IMR-90 (cell line): ENCODE measurements at regions not wholly inside any gene's neighbourhood (a gene's known extent, or its start where the extent isn't known, plus 50 kb on each side); places are given as distances from the start of the nearest gene placed in this dataset.
A peak's percentile ranks its signal among the peaks of the same experiment; 100 is the strongest.

Experiments used
- ATAC-seq: fragments of 200-7000 bp; cut with Tn5 transposase; 2 replicates; pipeline ENCODE4 v1.9.1; 2020; ENCODE audit warnings: low read depth, mild to moderate bottlenecking, moderate library complexity
- BruUV-seq: library from RNA; stranded (reverse); fragments of 400-500 nt; replicated peaks from 2 replicates; lab custom pipeline; 2021; lab: Mats Ljungman, UMichigan
- CTCF ChIA-PET: fragments of 300-600 bp; formaldehyde crosslinking; extraction: SDS; loops from one replicate; lab custom pipeline; 2021; ENCODE audit warnings: antibody characterized with exemption; lab: Yijun Ruan, JAX
- POLR2A ChIA-PET: fragments of 300-600 bp; sonication (Branson Sonifier 250); formaldehyde crosslinking; loops from one replicate; lab custom pipeline; 2022; ENCODE audit warnings: antibody characterized with exemption; ENCODE audit not compliant: unreplicated experiment; lab: Charles Lee
- DNase-seq: peaks from one replicate; pipeline ENCODE4 v3.0.0; 2013
- H2AFZ ChIP-seq: replicated peaks from 2 replicates; pipeline ENCODE3; 2013; ENCODE audit warnings: low read length, mild to moderate bottlenecking; ENCODE audit not compliant: poor library complexity
- H2AK5ac ChIP-seq: 2 replicates; pipeline ENCODE4 v1.6.1; 2013; ENCODE audit warnings: low read depth, low read length, inconsistent platforms
- H2AK9ac ChIP-seq: replicated peaks from 2 replicates; pipeline ENCODE3; 2013; ENCODE audit warnings: mild to moderate bottlenecking, low read depth, low read length, moderate library complexity; ENCODE audit not compliant: poor library complexity
- H2BK120ac ChIP-seq: 2 replicates; pipeline ENCODE4 v1.6.1; 2013; ENCODE audit warnings: low read depth, low read length, inconsistent platforms
- H2BK15ac ChIP-seq: 3 replicates; pipeline ENCODE4 v1.6.1; 2013; ENCODE audit warnings: low read depth, low read length, inconsistent platforms
- H2BK20ac ChIP-seq: 2 replicates; pipeline ENCODE4 v1.6.1; 2013; ENCODE audit warnings: low read depth, mild to moderate bottlenecking, inconsistent platforms, low read length, moderate library complexity
- H2BK5ac ChIP-seq: 2 replicates; pipeline ENCODE4 v1.6.1; 2013; ENCODE audit warnings: mild to moderate bottlenecking, low read depth, low read length, inconsistent platforms; ENCODE audit not compliant: poor library complexity, severe bottlenecking
- H3K14ac ChIP-seq: replicated peaks from 2 replicates; pipeline ENCODE4 v1.6.1; 2013; ENCODE audit warnings: low read depth, low read length, inconsistent platforms
- H3K18ac ChIP-seq: 2 replicates; pipeline ENCODE4 v1.6.1; 2013; ENCODE audit warnings: low read depth, low read length, control low read depth
- H3K23ac ChIP-seq: 2 replicates; pipeline ENCODE4 v1.6.1; 2013; ENCODE audit warnings: low read depth, low read length, inconsistent platforms
- H3K27ac ChIP-seq: 2 replicates; pipeline ENCODE4 v1.5.1; 2013; ENCODE audit warnings: mild to moderate bottlenecking, control low read depth, low read length; ENCODE audit not compliant: insufficient read depth
- H3K27me3 ChIP-seq: 2 replicates; pipeline ENCODE4 v1.6.1; 2013; ENCODE audit warnings: low read length; ENCODE audit not compliant: control insufficient read depth, insufficient read depth
- H3K36me3 ChIP-seq: 2 replicates; pipeline ENCODE4 v1.6.1; 2013; ENCODE audit warnings: low read length, mixed read lengths; ENCODE audit not compliant: control insufficient read depth, insufficient read depth
- H3K4ac ChIP-seq: 2 replicates; pipeline ENCODE4 v1.6.1; 2013; ENCODE audit warnings: low read depth, low read length, inconsistent platforms
- H3K4me1 ChIP-seq: 2 replicates; pipeline ENCODE4 v1.6.1; 2013; ENCODE audit warnings: low read length, mixed read lengths; ENCODE audit not compliant: control insufficient read depth, insufficient read depth
- H3K4me2 ChIP-seq: 2 replicates; pipeline ENCODE4 v1.6.1; 2013; ENCODE audit warnings: low read depth, mild to moderate bottlenecking, control low read depth, low read length, moderate library complexity
- H3K4me3 ChIP-seq: 2 replicates; pipeline ENCODE4 v1.5.1; 2013; ENCODE audit warnings: low read depth, mild to moderate bottlenecking, control low read depth, low read length, moderate library complexity; ENCODE audit not compliant: insufficient read depth
- H3K56ac ChIP-seq: 2 replicates; pipeline ENCODE4 v1.6.1; 2013; ENCODE audit warnings: low read length, inconsistent platforms; ENCODE audit not compliant: insufficient read depth; ENCODE audit errors: extremely low read depth
- H3K79me1 ChIP-seq, 2 experiments: 2 replicates each; pipeline ENCODE4 v1.6.1; 2013; ENCODE audit warnings: low read length in 2 of 2, inconsistent platforms in 1 of 2, low read depth in 1 of 2
- H3K9ac ChIP-seq: 2 replicates; pipeline ENCODE4 v1.6.1; 2013; ENCODE audit warnings: low read depth, low read length, control low read depth
- H3K9me1 ChIP-seq: 2 replicates; pipeline ENCODE4 v1.6.1; 2013; ENCODE audit warnings: low read length, inconsistent platforms; ENCODE audit not compliant: insufficient read depth
- H3K9me3 ChIP-seq: 2 replicates; pipeline ENCODE4 v1.6.1; 2013; ENCODE audit warnings: low read length; ENCODE audit not compliant: control insufficient read depth, insufficient read depth
- H4K20me1 ChIP-seq: 2 replicates; pipeline ENCODE4 v1.6.1; 2013; ENCODE audit warnings: low read length, inconsistent platforms; ENCODE audit not compliant: insufficient read depth
- H4K5ac ChIP-seq: 2 replicates; pipeline ENCODE4 v1.6.1; 2013; ENCODE audit warnings: mild to moderate bottlenecking, low read depth, low read length, control low read depth
- H4K8ac ChIP-seq, 2 experiments: 2 replicates each; pipeline ENCODE4 v1.6.1; 2013; ENCODE audit warnings: low read depth in 2 of 2, low read length in 2 of 2, control low read depth in 1 of 2, inconsistent platforms in 1 of 2
- H4K91ac ChIP-seq: 2 replicates; pipeline ENCODE4 v1.6.1; 2013; ENCODE audit warnings: low read depth, low read length, inconsistent platforms; ENCODE audit not compliant: insufficient read depth
- FOS ChIP-seq: fragments of 150-350 bp; IDR thresholded peaks from 2 replicates; pipeline ENCODE4 v1.6.1; 2016; ENCODE audit warnings: low read depth, low read length
- NFE2L2 ChIP-seq: fragments of 150-350 bp; IDR thresholded peaks from 2 replicates; pipeline ENCODE4 v1.6.1; 2016; ENCODE audit warnings: low read depth, mild to moderate bottlenecking, low read length
- POLR2A ChIP-seq: IDR thresholded peaks from 2 replicates; pipeline ENCODE4 v1.6.1; 2012; ENCODE audit warnings: mild to moderate bottlenecking, low read depth, low read length
- RAD21 ChIP-seq: IDR thresholded peaks from 2 replicates; pipeline ENCODE4 v1.6.1; 2012; ENCODE audit warnings: low read length, improper control_type of control experiment
- RCOR1 ChIP-seq: IDR thresholded peaks from 2 replicates; pipeline ENCODE4 v1.6.1; 2012; ENCODE audit warnings: mild to moderate bottlenecking, low read length, improper control_type of control experiment; ENCODE audit not compliant: insufficient replicate concordance
- RFX5 ChIP-seq: IDR thresholded peaks from 2 replicates; pipeline ENCODE4 v1.8.0; 2012; ENCODE audit warnings: low read depth, mild to moderate bottlenecking, low read length, moderate library complexity
- SMC3 ChIP-seq: fragments of 150-350 bp; IDR thresholded peaks from 2 replicates; pipeline ENCODE4 v1.6.1; 2016; ENCODE audit warnings: low read depth, mild to moderate bottlenecking, antibody characterized with exemption, low read length, moderate library complexity
- WGBS, 2 experiments: methylation state at CpG; one replicate each; pipeline versions ENCODE4 v1.1.5 to v1.1.7; 2013; ENCODE audit warnings: missing lambda C conversion rate in 2 of 2; ENCODE audit not compliant: insufficient read length in 1 of 2; ENCODE audit errors: extremely low coverage in 2 of 2; 5-methylcytosine and 5-hydroxymethylcytosine counted together
- dilution Hi-C: fragments of 300-500 bp; cut with HindIII; formaldehyde crosslinking; loops from one replicate; pipeline ENCODE4 v1.14.3; 2018; ENCODE audit warnings: low sequenced_read_pairs; ENCODE audit not compliant: unreplicated experiment
- in situ Hi-C: fragments of 300-500 bp; cut with MboI; formaldehyde crosslinking; loops from 3 replicates; pipeline ENCODE4 v1.14.3; 2019; ENCODE audit warnings: low sequenced_read_pairs, inconsistent platforms, mixed read lengths
- intact Hi-C: fragments of 100-400 bp; cut with micrococcal nuclease; formaldehyde crosslinking; loops from 2 replicates; pipeline ENCODE4 v1.10.0; 2022
- TF ChIP-seq, protein P1 (sequence below): conservative IDR thresholded peaks from 2 replicates; pipeline ENCODE4 v1.5.1; 2012; ENCODE audit warnings: mild to moderate bottlenecking, low read depth, low read length, improper control_type of control experiment

DNA sequence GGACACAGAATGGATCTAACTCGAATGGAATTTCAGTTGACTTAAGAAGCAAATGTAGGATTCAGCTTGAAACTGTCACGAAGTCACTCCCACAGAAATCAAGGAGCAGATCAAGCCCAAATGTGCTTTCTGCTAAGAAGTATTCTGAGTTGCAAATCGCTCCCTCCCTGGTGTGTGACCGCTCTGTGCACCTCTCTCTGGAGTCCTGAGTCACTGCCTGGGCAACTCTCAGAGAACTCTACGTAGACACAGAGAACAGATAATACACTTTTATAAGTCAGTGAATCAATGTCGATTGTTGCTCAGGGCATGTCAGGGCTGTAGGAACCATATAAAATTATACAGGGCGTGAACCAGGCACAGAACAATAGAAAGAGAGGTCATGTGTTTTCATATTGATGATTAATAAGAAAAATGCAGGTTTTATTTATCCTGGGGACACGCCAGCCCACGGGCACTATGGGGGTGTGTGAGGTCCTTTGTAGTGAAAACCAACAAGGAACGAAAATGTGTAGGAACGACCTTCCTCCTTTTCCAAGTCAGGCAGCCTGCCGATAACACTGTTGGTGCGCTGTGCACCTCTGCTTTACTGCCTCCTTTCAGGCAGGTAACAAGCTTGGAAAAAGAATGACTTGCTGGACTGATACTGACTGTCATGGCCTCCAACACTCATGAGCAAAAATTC, 248.1 kb upstream of the FOXQ1 start (continued):
- no peak for TF ChIP-seq RCOR1

DNA sequence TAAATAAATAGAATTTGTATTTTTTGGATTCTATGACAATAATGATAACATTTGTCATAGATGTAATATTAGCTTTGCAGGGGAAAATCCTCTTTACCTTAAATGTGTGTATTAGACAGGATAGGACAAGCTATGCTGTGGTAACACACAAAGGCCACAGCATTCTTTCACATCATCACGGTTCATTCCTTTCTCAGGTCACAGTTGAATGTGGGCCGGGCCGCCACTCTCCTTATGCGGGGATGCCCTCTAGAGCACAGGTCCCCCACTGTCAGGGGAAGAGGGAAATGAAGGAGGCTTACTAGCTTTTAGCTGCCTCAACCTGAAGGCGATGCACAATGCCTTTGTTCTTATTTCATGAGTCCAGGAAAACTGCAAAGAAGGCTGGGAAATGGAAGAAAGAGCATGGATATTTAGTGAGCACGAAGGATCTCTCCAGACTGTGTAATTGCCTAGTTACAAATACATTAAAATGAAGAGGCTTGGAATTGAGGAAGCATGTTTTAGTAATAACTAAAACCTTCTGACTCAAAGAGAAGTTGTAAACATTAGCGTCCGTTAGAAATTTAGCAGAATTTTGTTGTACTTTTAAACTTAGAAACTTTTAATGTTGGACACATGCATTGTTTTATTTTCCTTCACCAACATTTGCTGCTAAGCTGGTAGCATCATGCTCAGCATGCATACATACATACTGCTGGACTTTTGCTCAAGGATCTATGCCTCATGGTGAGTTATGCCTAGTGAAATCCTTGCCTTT, 248.9 kb upstream of the FOXQ1 start:
- no peak overlapping the region for H3K9ac ChIP-seq
- CTCF ChIA-PET = interaction anchor here (0.9 kb wide), 1 partner anchor 13 kb away, joined by 3 read pairs; no protein-coding TSS in a partner anchor
- H4K8ac ChIP-seq = no peak overlapping the region; a peak in 1 of 4 replicates
- DNase-seq (peak; percentile 30), ATAC-seq (peak; percentile 82)
- no peak overlapping the region for H2AFZ ChIP-seq
- peaks cover 6% of the 10 kb centered on the region for H3K4me1 ChIP-seq
- no peaks in the 10 kb centered on the region for H3K9me3 ChIP-seq
- H4K91ac ChIP-seq = no peak overlapping the region
- H2BK5ac ChIP-seq = no peak overlapping the region
- no peak overlapping the region for H2AK9ac ChIP-seq
- 83% methylated on average over 1 of the region's 8 CpGs; no CpG with 5 or more reads in 1 of the 2 experiments for WGBS, 2 experiments
- no TSS peak for BruUV-seq
- peak overlapping the region; percentile 4; the same call in 1 of the 2 replicates for H3K4ac ChIP-seq
- no peaks in the 10 kb centered on the region for H3K36me3 ChIP-seq
- no peak overlapping the region for H3K14ac ChIP-seq
- H3K9me1 ChIP-seq = peaks cover 3% of the 10 kb centered on the region; the same call in 1 of the 2 replicates
- TF ChIP-seq RFX5 = no peak
- TF ChIP-seq NFE2L2 = no peak
- TF ChIP-seq FOS = no peak
- TF ChIP-seq, protein P1, sequence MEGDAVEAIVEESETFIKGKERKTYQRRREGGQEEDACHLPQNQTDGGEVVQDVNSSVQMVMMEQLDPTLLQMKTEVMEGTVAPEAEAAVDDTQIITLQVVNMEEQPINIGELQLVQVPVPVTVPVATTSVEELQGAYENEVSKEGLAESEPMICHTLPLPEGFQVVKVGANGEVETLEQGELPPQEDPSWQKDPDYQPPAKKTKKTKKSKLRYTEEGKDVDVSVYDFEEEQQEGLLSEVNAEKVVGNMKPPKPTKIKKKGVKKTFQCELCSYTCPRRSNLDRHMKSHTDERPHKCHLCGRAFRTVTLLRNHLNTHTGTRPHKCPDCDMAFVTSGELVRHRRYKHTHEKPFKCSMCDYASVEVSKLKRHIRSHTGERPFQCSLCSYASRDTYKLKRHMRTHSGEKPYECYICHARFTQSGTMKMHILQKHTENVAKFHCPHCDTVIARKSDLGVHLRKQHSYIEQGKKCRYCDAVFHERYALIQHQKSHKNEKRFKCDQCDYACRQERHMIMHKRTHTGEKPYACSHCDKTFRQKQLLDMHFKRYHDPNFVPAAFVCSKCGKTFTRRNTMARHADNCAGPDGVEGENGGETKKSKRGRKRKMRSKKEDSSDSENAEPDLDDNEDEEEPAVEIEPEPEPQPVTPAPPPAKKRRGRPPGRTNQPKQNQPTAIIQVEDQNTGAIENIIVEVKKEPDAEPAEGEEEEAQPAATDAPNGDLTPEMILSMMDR = no peak
- no peak for TF ChIP-seq RCOR1
- TF ChIP-seq SMC3 = no peak
- TF ChIP-seq RAD21 = 0 out of 2 replicates have a peak, but pooled peaks have one; percentile 2
- no peak for TF ChIP-seq POLR2A
- peak overlapping the region; percentile 20; the same call in 1 of the 2 replicates for H4K5ac ChIP-seq
- POLR2A ChIA-PET = interaction anchor here (0.5 to 0.6 kb wide), 2 partner anchors 38 to 330 kb away, joined by 3 to 5 read pairs; no protein-coding TSS in a partner anchor
- H2AK5ac ChIP-seq = no peak overlapping the region
- intact Hi-C loops (no loop called here), in situ Hi-C loops (no loop called here), dilution Hi-C loops (no loop called here)
- H3K23ac ChIP-seq = no peak overlapping the region
- H2BK20ac ChIP-seq = no peak overlapping the region; the same call in 1 of the 2 replicates
- peak overlapping the region; percentile 46 for H3K4me2 ChIP-seq
- peak overlapping the region; percentile 42 for H2BK120ac ChIP-seq
- H3K4me3 ChIP-seq = no peak overlapping the region
- H3K27me3 ChIP-seq = peaks cover 2% of the 10 kb centered on the region
- no peaks in the 10 kb centered on the region for H3K79me1 ChIP-seq
- H4K20me1 ChIP-seq = no peaks in the 10 kb centered on the region
- no peak overlapping the region for H3K56ac ChIP-seq
- H3K27ac ChIP-seq = peak overlapping the region; percentile 73; the same call in 1 of the 2 replicates
- H3K18ac ChIP-seq = peak overlapping the region; percentile 42
- H2BK15ac ChIP-seq = peak overlapping the region; percentile 16; the same call in 1 of the 3 replicates
